ENCODE measurements at regions not wholly inside any gene's neighbourhood (a gene's known extent, or its start where the extent isn't known, plus 50 kb on each side); places are given as distances from the start of the nearest gene placed in this dataset.

DNA sequence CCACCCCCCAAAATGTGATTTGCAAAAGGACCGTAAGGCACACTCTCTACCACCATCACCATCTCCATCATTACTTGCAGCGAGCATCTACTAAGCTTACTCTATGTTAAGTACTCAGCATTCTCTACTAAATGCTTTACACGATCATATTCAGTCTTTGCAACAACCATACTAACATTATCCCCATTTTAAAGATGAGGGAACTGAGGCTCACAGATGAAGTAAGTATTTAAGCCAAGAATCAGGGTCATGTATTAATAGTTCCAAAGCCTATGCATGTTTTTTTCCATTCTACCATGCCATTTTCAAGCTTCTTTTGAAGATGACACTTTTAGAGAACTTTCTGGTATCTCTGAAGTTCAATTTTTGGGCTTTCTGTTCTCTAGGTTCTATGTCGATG, 121.7 kb upstream of the ANKRD55 start:
- TF ChIP-seq, protein P1, sequence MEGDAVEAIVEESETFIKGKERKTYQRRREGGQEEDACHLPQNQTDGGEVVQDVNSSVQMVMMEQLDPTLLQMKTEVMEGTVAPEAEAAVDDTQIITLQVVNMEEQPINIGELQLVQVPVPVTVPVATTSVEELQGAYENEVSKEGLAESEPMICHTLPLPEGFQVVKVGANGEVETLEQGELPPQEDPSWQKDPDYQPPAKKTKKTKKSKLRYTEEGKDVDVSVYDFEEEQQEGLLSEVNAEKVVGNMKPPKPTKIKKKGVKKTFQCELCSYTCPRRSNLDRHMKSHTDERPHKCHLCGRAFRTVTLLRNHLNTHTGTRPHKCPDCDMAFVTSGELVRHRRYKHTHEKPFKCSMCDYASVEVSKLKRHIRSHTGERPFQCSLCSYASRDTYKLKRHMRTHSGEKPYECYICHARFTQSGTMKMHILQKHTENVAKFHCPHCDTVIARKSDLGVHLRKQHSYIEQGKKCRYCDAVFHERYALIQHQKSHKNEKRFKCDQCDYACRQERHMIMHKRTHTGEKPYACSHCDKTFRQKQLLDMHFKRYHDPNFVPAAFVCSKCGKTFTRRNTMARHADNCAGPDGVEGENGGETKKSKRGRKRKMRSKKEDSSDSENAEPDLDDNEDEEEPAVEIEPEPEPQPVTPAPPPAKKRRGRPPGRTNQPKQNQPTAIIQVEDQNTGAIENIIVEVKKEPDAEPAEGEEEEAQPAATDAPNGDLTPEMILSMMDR (IDR thresholded peaks at IDR 0.05), result no peak
- no peak for TF ChIP-seq POLR2AphosphoS5 (IDR thresholded peaks at IDR 0.05)
- no peak for TF ChIP-seq EP300 (IDR thresholded peaks at IDR 0.05)
- TF ChIP-seq POLR2A (IDR thresholded peaks at IDR 0.05), result no peak

Measured in upper lobe of left lung (tissue), 4 donors.